H1 (cell line): ENCODE measurements at regions not wholly inside any gene's neighbourhood (a gene's known extent, or its start where the extent isn't known, plus 50 kb on each side); places are given as distances from the start of the nearest gene placed in this dataset.

Experiments used
- CTCF ChIA-PET: fragments of 300-600 bp; sonication (Branson Sonifier 250); formaldehyde crosslinking; loops from one replicate; lab custom pipeline; 2021; ENCODE audit not compliant: partially characterized antibody; lab: Charles Lee
- POLR2A ChIA-PET: fragments of 300-600 bp; sonication (Branson Sonifier 250); formaldehyde crosslinking; loops from one replicate; lab custom pipeline; 2021; ENCODE audit warnings: inconsistent platforms; ENCODE audit not compliant: partially characterized antibody; lab: Charles Lee
- DNase-seq, 2 experiments: peaks; one replicate each; pipeline versions ENCODE4 v3.0.0 to v3.0.0-alpha.2; 2010 to 2022; ENCODE audit warnings: low spot score in 2 of 2, low read depth in 1 of 2, mixed read lengths in 1 of 2
- FAIRE-seq: peaks from 2 replicates; lab custom pipeline; 2011; peaks lifted over from hg19 to GRCh38; lab: Jason Lieb, UNC
- H2AFZ ChIP-seq: 2 replicates; pipeline ENCODE4 v1.8.1; 2012; ENCODE audit warnings: low read length, inconsistent platforms
- H2AK5ac ChIP-seq: 2 replicates; pipeline ENCODE4 v1.6.1; 2013; ENCODE audit warnings: low read depth, low read length
- H2BK120ac ChIP-seq: replicated peaks from 2 replicates; pipeline ENCODE3; 2013; ENCODE audit warnings: low read depth, low read length, inconsistent platforms
- H2BK12ac ChIP-seq: 2 replicates; pipeline ENCODE4 v1.6.1; 2013; ENCODE audit warnings: low read depth, low read length
- H2BK15ac ChIP-seq: 2 replicates; pipeline ENCODE4 v1.6.1; 2013; ENCODE audit warnings: low read length
- H2BK20ac ChIP-seq: 2 replicates; pipeline ENCODE4 v1.6.1; 2013; ENCODE audit warnings: low read length
- H2BK5ac ChIP-seq: 2 replicates; pipeline ENCODE4 v1.6.1; 2013; ENCODE audit warnings: low read depth, low read length
- H3K14ac ChIP-seq: 2 replicates; pipeline ENCODE4 v1.6.1; 2013; ENCODE audit warnings: inconsistent platforms; ENCODE audit not compliant: insufficient read length
- H3K18ac ChIP-seq: 2 replicates; pipeline ENCODE4 v1.6.1; 2013; ENCODE audit warnings: low read length; ENCODE audit errors: extremely low read depth
- H3K23ac ChIP-seq: 2 replicates; pipeline ENCODE4 v1.6.1; 2013; ENCODE audit warnings: inconsistent platforms; ENCODE audit not compliant: insufficient read length
- H3K23me2 ChIP-seq: 2 replicates; pipeline ENCODE4 v1.6.1; 2013; ENCODE audit warnings: low read depth, low read length
- H3K27ac ChIP-seq: 2 replicates; pipeline ENCODE4 v1.6.1; 2011; ENCODE audit warnings: low read depth, low read length, inconsistent platforms
- H3K27me3 ChIP-seq, 4 experiments: replicated peaks in 1 of 4; 1 replicate in 1 of 4; 2 replicates in 3 of 4; pipeline versions ENCODE4 v1.6.1 to v1.8.1; 2011 to 2013; ENCODE audit warnings: low read length in 3 of 4, mild to moderate bottlenecking in 3 of 4, inconsistent platforms in 2 of 4, mixed read lengths in 2 of 4, moderate library complexity in 1 of 4; ENCODE audit not compliant: control insufficient read depth in 3 of 4, insufficient read depth in 3 of 4; ENCODE audit errors: extremely low read depth in 1 of 4
- H3K36me3 ChIP-seq, 4 experiments: 2 replicates each; pipeline versions ENCODE4 v1.6.1 to v1.8.1; 2011 to 2013; ENCODE audit warnings: mild to moderate bottlenecking in 4 of 4, low read length in 3 of 4, moderate library complexity in 2 of 4, control low read depth in 1 of 4, inconsistent platforms in 1 of 4; ENCODE audit not compliant: insufficient read depth in 4 of 4, control insufficient read depth in 2 of 4
- H3K4ac ChIP-seq: replicated peaks from 2 replicates; pipeline ENCODE3; 2013; ENCODE audit warnings: low read length, low read depth, mixed read lengths, inconsistent platforms; ENCODE audit not compliant: insufficient read length
- H3K4me1 ChIP-seq, 4 experiments: replicated peaks in 1 of 4; 1 replicate in 1 of 4; 2 replicates in 3 of 4; pipeline versions ENCODE4 v1.6.1 to v1.8.1; 2011 to 2013; ENCODE audit warnings: low read length in 3 of 4, inconsistent platforms in 2 of 4, mixed read lengths in 1 of 4; ENCODE audit not compliant: insufficient read depth in 4 of 4, control insufficient read depth in 3 of 4
- H3K4me2 ChIP-seq, 2 experiments: 2 replicates each; pipeline versions ENCODE4 v1.6.1 to v1.8.1; 2011 to 2013; ENCODE audit warnings: low read depth in 2 of 2, low read length in 2 of 2, control low read depth in 1 of 2, inconsistent platforms in 1 of 2, mild to moderate bottlenecking in 1 of 2; ENCODE audit not compliant: insufficient read depth in 1 of 2
- H3K4me3 ChIP-seq, 4 experiments: fragments of 200-600, 300-600 bp in 1 of 4; sonication (generic), shearing (Covaris generic), sonication (Bioruptor Twin) in 1 of 4; 2 replicates each; pipeline versions ENCODE4 v1.5.1 to v1.8.1; 2011 to 2016; ENCODE audit warnings: low read length in 4 of 4, low read depth in 3 of 4, control low read depth in 2 of 4, inconsistent platforms in 2 of 4, mild to moderate bottlenecking in 2 of 4, mixed read lengths in 1 of 4, moderate library complexity in 1 of 4; ENCODE audit not compliant: insufficient read depth in 2 of 4; ENCODE audit errors: extremely low read depth in 1 of 4
- H3K56ac ChIP-seq: replicated peaks from 2 replicates; pipeline ENCODE3; 2013; ENCODE audit warnings: low read depth, mild to moderate bottlenecking, mixed read lengths, low read length, inconsistent platforms; ENCODE audit not compliant: insufficient read length
- H3K79me1 ChIP-seq: 2 replicates; pipeline ENCODE4 v1.6.1; 2013; ENCODE audit warnings: low read depth, low read length, control low read depth
- H3K79me2 ChIP-seq, 2 experiments: 2 replicates each; pipeline versions ENCODE4 v1.6.1 to v1.8.1; 2012 to 2013; ENCODE audit warnings: low read length in 2 of 2, mild to moderate bottlenecking in 2 of 2, inconsistent platforms in 1 of 2; ENCODE audit not compliant: insufficient read depth in 2 of 2, control insufficient read depth in 1 of 2
- H3K9ac ChIP-seq, 4 experiments: replicated peaks in 1 of 4; 1 replicate in 1 of 4; 2 replicates in 3 of 4; pipeline versions ENCODE4 v1.6.1 to v1.8.1; 2011 to 2013; ENCODE audit warnings: low read depth in 3 of 4, low read length in 3 of 4, control low read depth in 2 of 4, mild to moderate bottlenecking in 2 of 4, moderate library complexity in 2 of 4, inconsistent platforms in 1 of 4; ENCODE audit errors: extremely low read depth in 1 of 4
- H3K9me3 ChIP-seq, 2 experiments: 2 replicates each; pipeline versions ENCODE4 v1.6.1 to v1.8.1; 2012 to 2013; ENCODE audit warnings: mild to moderate bottlenecking in 2 of 2, moderate library complexity in 2 of 2, control low read depth in 1 of 2, inconsistent platforms in 1 of 2, low read depth in 1 of 2, low read length in 1 of 2, mixed read lengths in 1 of 2; ENCODE audit not compliant: insufficient read depth in 2 of 2
- H4K20me1 ChIP-seq, 2 experiments: replicated peaks in 1 of 2; 2 replicates each; pipeline versions ENCODE3 to v1.8.1; 2011 to 2013; ENCODE audit warnings: inconsistent platforms in 2 of 2, low read length in 2 of 2, mild to moderate bottlenecking in 1 of 2; ENCODE audit not compliant: insufficient read depth in 2 of 2, control insufficient read depth in 1 of 2
- H4K5ac ChIP-seq: 2 replicates; pipeline ENCODE4 v1.6.1; 2013; ENCODE audit warnings: low read length, low read depth, mixed read lengths, inconsistent platforms; ENCODE audit not compliant: insufficient read length
- H4K8ac ChIP-seq: 2 replicates; pipeline ENCODE4 v1.8.0; 2013; ENCODE audit warnings: mild to moderate bottlenecking, moderate library complexity, low read length, inconsistent platforms; ENCODE audit not compliant: insufficient read depth; ENCODE audit errors: extremely low read depth
- H4K91ac ChIP-seq: replicated peaks from 2 replicates; pipeline ENCODE3; 2013; ENCODE audit warnings: low read length, mixed read lengths, inconsistent platforms; ENCODE audit not compliant: insufficient read length
- BACH1 ChIP-seq: IDR thresholded peaks from 2 replicates; pipeline ENCODE4 v1.6.1; 2012; ENCODE audit warnings: low read length, improper control_type of control experiment
- BCL11A ChIP-seq, 2 experiments: IDR thresholded peaks; one replicate each; pipeline ENCODE4 v1.6.1; 2011; ENCODE audit warnings: low read depth in 2 of 2, low read length in 2 of 2, mild to moderate bottlenecking in 2 of 2
- CBX8 ChIP-seq: fragments of 300-800, 300-1000 bp; sonication (generic); IDR thresholded peaks from 2 replicates; pipeline ENCODE4 v1.7.1; 2016; ENCODE audit warnings: low read depth, low read length, borderline replicate concordance
- GABPA ChIP-seq: IDR thresholded peaks from 2 replicates; pipeline ENCODE4 v1.6.1; 2011; ENCODE audit warnings: mild to moderate bottlenecking, low read length, moderate library complexity, borderline replicate concordance; ENCODE audit not compliant: insufficient read depth
- HDAC2 ChIP-seq, 2 experiments: fragments of 300-600 bp in 1 of 2; sonication (generic) in 1 of 2; IDR thresholded peaks; 2 replicates each; pipeline ENCODE4 v1.6.1; 2011 to 2012; ENCODE audit warnings: low read depth in 2 of 2, low read length in 2 of 2, mild to moderate bottlenecking in 2 of 2, moderate library complexity in 2 of 2, borderline replicate concordance in 1 of 2, inconsistent platforms in 1 of 2
- KDM1A ChIP-seq: fragments of 200-600, 300-600 bp; sonication (generic); IDR thresholded peaks from 2 replicates; pipeline ENCODE4 v1.7.1; 2016; ENCODE audit warnings: mild to moderate bottlenecking, low read length, borderline replicate concordance
- KDM5A ChIP-seq: fragments of 200-600 bp; IDR thresholded peaks from 2 replicates; pipeline ENCODE4 v1.7.1; 2012; ENCODE audit warnings: mild to moderate bottlenecking, low read length, inconsistent platforms, mixed read lengths
- WGBS, 2 experiments: shearing (Covaris generic) in 1 of 2; methylation state at CpG; one replicate each; pipeline versions ENCODE4 v1.1.6 to v1.1.7; 2013 to 2015; ENCODE audit warnings: low lambda C conversion rate in 2 of 2, mixed read lengths in 2 of 2, inconsistent platforms in 1 of 2, low coverage in 1 of 2, missing lambda C conversion rate in 1 of 2; ENCODE audit not compliant: insufficient replicate concordance in 2 of 2, insufficient coverage in 1 of 2, insufficient read length in 1 of 2; ENCODE audit errors: extremely low coverage in 1 of 2, missing lambda C conversion rate in 1 of 2; 5-methylcytosine and 5-hydroxymethylcytosine counted together
- TF ChIP-seq, protein P1 (sequence below): IDR thresholded peaks from 2 replicates; pipeline ENCODE4 v1.6.1; 2011; ENCODE audit warnings: low read depth, mild to moderate bottlenecking, low read length; ENCODE audit not compliant: insufficient read depth
- TF ChIP-seq, protein P2 (sequence below): IDR thresholded peaks from 2 replicates; pipeline ENCODE4 v1.6.1; 2011; ENCODE audit warnings: low read length, improper control_type of control experiment
- TF ChIP-seq, protein P3 (sequence below): IDR thresholded peaks from 2 replicates; pipeline ENCODE4 v1.6.1; 2012; ENCODE audit warnings: low read length, inconsistent platforms

DNA sequence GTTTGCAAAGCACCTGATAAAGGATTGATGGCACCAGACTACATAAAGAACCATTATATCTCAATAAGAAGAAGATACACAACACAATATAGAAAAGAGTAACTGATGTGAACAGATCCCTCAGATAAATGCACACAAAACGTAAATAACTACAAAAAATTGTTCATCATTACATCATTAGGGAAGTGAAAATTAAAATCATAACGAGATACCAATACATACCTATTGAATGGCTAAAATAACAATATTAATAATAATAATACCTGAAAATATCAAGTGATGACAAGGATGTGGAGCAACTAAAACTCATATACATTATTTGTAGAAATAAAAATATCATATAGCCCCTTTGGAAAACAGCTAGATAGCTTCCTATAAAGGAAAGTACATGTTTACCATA lies 469.5 kb downstream of the DMRTA1 start:
- no peak overlapping the region for H3K4me3 ChIP-seq
- H3K23ac ChIP-seq, result no peak overlapping the region
- H3K9me3 ChIP-seq, result no peaks in the 10 kb centered on the region
- H3K27ac ChIP-seq, result no peak overlapping the region
- H3K14ac ChIP-seq, result no peak overlapping the region
- peaks cover 0 to 6% (median 0%) of the 10 kb centered on the region in 4 experiments; a peak in 2 of 7 replicates for H3K4me1 ChIP-seq
- TF ChIP-seq BACH1, result no peak
- no peak for TF ChIP-seq KDM5A
- no peak for TF ChIP-seq BCL11A (IDR thresholded peaks at IDR 0.05; ENCODE audit: low read depth in 2 of 2, low read length in 2 of 2)
- no peak for TF ChIP-seq CBX8
- TF ChIP-seq, protein P1, sequence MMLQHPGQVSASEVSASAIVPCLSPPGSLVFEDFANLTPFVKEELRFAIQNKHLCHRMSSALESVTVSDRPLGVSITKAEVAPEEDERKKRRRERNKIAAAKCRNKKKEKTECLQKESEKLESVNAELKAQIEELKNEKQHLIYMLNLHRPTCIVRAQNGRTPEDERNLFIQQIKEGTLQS, result no peak
- TF ChIP-seq, protein P2, sequence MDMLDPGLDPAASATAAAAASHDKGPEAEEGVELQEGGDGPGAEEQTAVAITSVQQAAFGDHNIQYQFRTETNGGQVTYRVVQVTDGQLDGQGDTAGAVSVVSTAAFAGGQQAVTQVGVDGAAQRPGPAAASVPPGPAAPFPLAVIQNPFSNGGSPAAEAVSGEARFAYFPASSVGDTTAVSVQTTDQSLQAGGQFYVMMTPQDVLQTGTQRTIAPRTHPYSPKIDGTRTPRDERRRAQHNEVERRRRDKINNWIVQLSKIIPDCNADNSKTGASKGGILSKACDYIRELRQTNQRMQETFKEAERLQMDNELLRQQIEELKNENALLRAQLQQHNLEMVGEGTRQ, result no peak
- TF ChIP-seq KDM1A, result no peak
- TF ChIP-seq, protein P3, sequence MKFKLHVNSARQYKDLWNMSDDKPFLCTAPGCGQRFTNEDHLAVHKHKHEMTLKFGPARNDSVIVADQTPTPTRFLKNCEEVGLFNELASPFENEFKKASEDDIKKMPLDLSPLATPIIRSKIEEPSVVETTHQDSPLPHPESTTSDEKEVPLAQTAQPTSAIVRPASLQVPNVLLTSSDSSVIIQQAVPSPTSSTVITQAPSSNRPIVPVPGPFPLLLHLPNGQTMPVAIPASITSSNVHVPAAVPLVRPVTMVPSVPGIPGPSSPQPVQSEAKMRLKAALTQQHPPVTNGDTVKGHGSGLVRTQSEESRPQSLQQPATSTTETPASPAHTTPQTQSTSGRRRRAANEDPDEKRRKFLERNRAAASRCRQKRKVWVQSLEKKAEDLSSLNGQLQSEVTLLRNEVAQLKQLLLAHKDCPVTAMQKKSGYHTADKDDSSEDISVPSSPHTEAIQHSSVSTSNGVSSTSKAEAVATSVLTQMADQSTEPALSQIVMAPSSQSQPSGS, result no peak
- no peak for TF ChIP-seq HDAC2 (IDR thresholded peaks at IDR 0.05; ENCODE audit: borderline replicate concordance in 1 of 2, low read depth in 2 of 2, low read length in 2 of 2)
- TF ChIP-seq GABPA, result no peak
- TF ChIP-seq, all 59 proteins: peak for 0
- Histone ChIP-seq H2BK5ac (no peak overlapping the region), H4K8ac (no peak overlapping the region), H2BK12ac (no peak overlapping the region), H3K79me2 (no peaks in the 10 kb centered on the region), H3K79me1 (no peaks in the 10 kb centered on the region), H2BK15ac (no peak overlapping the region), H2BK20ac (no peak overlapping the region), H3K27me3 (no peaks in the 10 kb centered on the region), H4K91ac (no peak overlapping the region), H3K36me3 (no peaks in the 10 kb centered on the region; a peak in 1 of 8 replicates), H4K20me1 (no peaks in the 10 kb centered on the region), H3K4me2 (no peak overlapping the region), H2AFZ (no peak overlapping the region), H3K56ac (no peak overlapping the region), H3K4ac (no peak overlapping the region), H3K9ac (no peak overlapping the region), H2AK5ac (no peak overlapping the region), H4K5ac (no peak overlapping the region), H3K18ac (no peak overlapping the region), H2BK120ac (no peak overlapping the region), H3K23me2 (no peaks in the 10 kb centered on the region)
- ChIA-PET CTCF (no interaction called here), POLR2A (no interaction called here)
- DNase-seq (no peak), FAIRE-seq (no peak)
- 96% methylated on average over 2 of the region's 2 CpGs; no CpG with 5 or more reads in 1 of the 2 experiments for WGBS, 2 experiments
